Colonic mucosa (tissue), 4 donors: ENCODE measurements at regions not wholly inside any gene's neighbourhood (a gene's known extent, or its start where the extent isn't known, plus 50 kb on each side); places are given as distances from the start of the nearest gene placed in this dataset.

Experiments used
- DNase-seq: peaks from one replicate; pipeline ENCODE4 v3.0.0-alpha.2; 2020
- H3K27ac ChIP-seq: fragments of 200-600 bp; one replicate; pipeline ENCODE4 v1.8.0; 2021
- H3K27me3 ChIP-seq: fragments of 200-600 bp; one replicate; pipeline ENCODE4 v1.8.0; 2021
- H3K36me3 ChIP-seq: fragments of 200-600 bp; one replicate; pipeline ENCODE4 v1.8.0; 2021
- H3K4me1 ChIP-seq: fragments of 200-600 bp; one replicate; pipeline ENCODE4 v1.8.0; 2021; ENCODE audit warnings: mild to moderate bottlenecking
- H3K4me3 ChIP-seq: fragments of 200-600 bp; one replicate; pipeline ENCODE4 v1.8.0; 2021
- H3K9ac ChIP-seq, 2 donors: one replicate each; pipeline ENCODE4 v1.7.0; 2013; ENCODE audit warnings: control low read depth in 2 of 2, low read depth in 2 of 2, low read length in 2 of 2
- H3K9me3 ChIP-seq: fragments of 200-600 bp; one replicate; pipeline ENCODE4 v1.8.0; 2021
- CTCF ChIP-seq: fragments of 200-600 bp; IDR thresholded peaks from one replicate; pipeline ENCODE4 v1.8.0; 2022; ENCODE audit warnings: antibody characterized with exemption, mild to moderate bottlenecking
- intact Hi-C: fragments of 100-400 bp; cut with DNase I; formaldehyde crosslinking; loops from one replicate; pipeline ENCODE4 v1.14.1; 2022
- donor health status: healthy.
- donor health status: DM: no; HTN: no; CAD: no.
- donor health status: DM: no; HTN: no; CAD: no.

GRCh38 chr4:36432586-36432985 is 151.2 kb downstream of the DTHD1 start:
- DNase-seq: no peak
- Histone ChIP-seq H3K9ac (no peak overlapping the region), H3K27me3 (no peaks in the 10 kb centered on the region), H3K4me1 (no peaks in the 10 kb centered on the region), H3K27ac (no peak overlapping the region), H3K9me3 (no peaks in the 10 kb centered on the region), H3K4me3 (no peak overlapping the region), H3K36me3 (no peaks in the 10 kb centered on the region)
- intact Hi-C loops: no loop called here
- no peak for TF ChIP-seq CTCF

- Histone ChIP-seq H3K9ac (no peak overlapping the region), H3K36me3 (no peaks in the 10 kb centered on the region), H3K4me1 (no peaks in the 10 kb centered on the region), H3K27me3 (no peaks in the 10 kb centered on the region), H3K9me3 (no peaks in the 10 kb centered on the region), H3K4me3 (no peak overlapping the region), H3K27ac (no peak overlapping the region)
- intact Hi-C loops: no loop called here
- no peak for TF ChIP-seq CTCF
- DNase-seq: no peak
Observed at GRCh38 chr4:36439556-36439955, 158.1 kb downstream of the DTHD1 start.

- intact Hi-C loops: no loop called here
Observed at GRCh38 chr4:36445480-36445879, 164.1 kb downstream of the DTHD1 start.

GRCh38 chr4:36446275-36446674 is 164.9 kb downstream of the DTHD1 start:
- intact Hi-C loops: no loop called here
- H3K4me3 ChIP-seq: no peak overlapping the region

More at GRCh38 chr4:36445480-36445879, 164.1 kb downstream of the DTHD1 start:
- Histone ChIP-seq H3K4me3 (no peak overlapping the region), H3K36me3 (no peaks in the 10 kb centered on the region), H3K4me1 (no peaks in the 10 kb centered on the region), H3K27me3 (no peaks in the 10 kb centered on the region), H3K9me3 (no peaks in the 10 kb centered on the region), H3K9ac (no peak overlapping the region), H3K27ac (no peak overlapping the region)
- TF ChIP-seq CTCF: no peak
- DNase-seq: no peak

GRCh38 chr4:36461344-36461743 is 179.9 kb downstream of the DTHD1 start:
- Histone ChIP-seq H3K36me3 (no peaks in the 10 kb centered on the region), H3K27me3 (no peaks in the 10 kb centered on the region), H3K4me1 (no peaks in the 10 kb centered on the region), H3K9ac (no peak overlapping the region), H3K9me3 (no peaks in the 10 kb centered on the region), H3K27ac (no peak overlapping the region), H3K4me3 (no peak overlapping the region)
- TF ChIP-seq CTCF: no peak
- DNase-seq: no peak
- intact Hi-C loops: no loop called here

More at GRCh38 chr4:36446275-36446674, 164.9 kb downstream of the DTHD1 start:
- Histone ChIP-seq H3K9me3 (no peaks in the 10 kb centered on the region), H3K27me3 (no peaks in the 10 kb centered on the region), H3K36me3 (no peaks in the 10 kb centered on the region), H3K27ac (no peak overlapping the region), H3K9ac (no peak overlapping the region), H3K4me1 (no peaks in the 10 kb centered on the region)
- no peak for DNase-seq
- TF ChIP-seq CTCF: no peak

GRCh38 chr4:36467670-36468069 is 186.3 kb downstream of the DTHD1 start:
- no peak overlapping the region for H3K9ac ChIP-seq
- H3K27me3 ChIP-seq: no peaks in the 10 kb centered on the region
- no peak overlapping the region for H3K4me3 ChIP-seq
- H3K27ac ChIP-seq: no peak overlapping the region
- no peak for TF ChIP-seq CTCF
- no peaks in the 10 kb centered on the region for H3K9me3 ChIP-seq
- H3K36me3 ChIP-seq: no peaks in the 10 kb centered on the region
- H3K4me1 ChIP-seq: no peaks in the 10 kb centered on the region
- DNase-seq: no peak
- intact Hi-C loops: no loop called here
